GM12878 (cell line): ENCODE measurements at regions not wholly inside any gene's neighbourhood (a gene's known extent, or its start where the extent isn't known, plus 50 kb on each side); places are given as distances from the start of the nearest gene placed in this dataset.

Source experiments
- ATAC-seq: fragments of 200-7000 bp; cut with Tn5 transposase; 3 replicates; pipeline ENCODE4 v1.9.1; 2020; ENCODE audit warnings: mild to moderate bottlenecking, moderate library complexity
- BruUV-seq: library from RNA; stranded (reverse); fragments of 400-500 nt; replicated peaks from 2 replicates; lab custom pipeline; 2021; lab: Mats Ljungman, UMichigan
- CTCF ChIA-PET: fragments of 300-600 bp; sonication (Branson Sonifier 250); formaldehyde crosslinking; extraction: SDS; loops from one replicate; lab custom pipeline; 2021; ENCODE audit warnings: inconsistent platforms; lab: Yijun Ruan, JAX
- POLR2A ChIA-PET: fragments of 350-600 bp; formaldehyde crosslinking; extraction: SDS; loops from one replicate; lab custom pipeline; 2021; ENCODE audit warnings: inconsistent platforms; lab: Charles Lee
- RAD21 ChIA-PET: fragments of 300-600 bp; sonication (Branson Sonifier 250); formaldehyde crosslinking; loops from one replicate; lab custom pipeline; 2023; ENCODE audit warnings: antibody characterized with exemption; ENCODE audit not compliant: unreplicated experiment; lab: Charles Lee
- SMC1A ChIA-PET: fragments of 300-600 bp; sonication (Branson Sonifier 250); formaldehyde crosslinking; loops from one replicate; lab custom pipeline; 2023; ENCODE audit not compliant: unreplicated experiment, uncharacterized antibody; lab: Charles Lee
- DNase-seq: peaks from one replicate; pipeline ENCODE4 v3.0.0-alpha.2; 2011; ENCODE audit warnings: low read depth, low spot score
- FAIRE-seq: peaks from 3 replicates; lab custom pipeline; 2011; peaks lifted over from hg19 to GRCh38; lab: Jason Lieb, UNC
- H2AFZ ChIP-seq: 2 replicates; pipeline ENCODE4 v1.6.0; 2011; ENCODE audit warnings: low read depth, low read length, control low read depth; ENCODE audit not compliant: control insufficient read depth
- H3K27ac ChIP-seq: 2 replicates; pipeline ENCODE4 v1.5.1; 2011; ENCODE audit warnings: control low read depth; ENCODE audit not compliant: control insufficient read depth, insufficient read depth
- H3K27me3 ChIP-seq, 2 experiments: replicated peaks in 1 of 2; 2 replicates each; pipeline versions ENCODE4 v1.6.0 to v1.6.1; 2011; ENCODE audit warnings: low read length in 1 of 2; ENCODE audit not compliant: control insufficient read depth in 2 of 2, insufficient read depth in 2 of 2
- H3K36me3 ChIP-seq, 2 experiments: 2 replicates each; pipeline ENCODE4 v1.5.1; 2011; ENCODE audit warnings: low read length in 1 of 2; ENCODE audit not compliant: control insufficient read depth in 2 of 2, insufficient read depth in 2 of 2
- H3K4me1 ChIP-seq: 2 replicates; pipeline ENCODE4 v1.6.1; 2011; ENCODE audit warnings: mild to moderate bottlenecking, low read length, moderate library complexity, mixed read lengths; ENCODE audit not compliant: control insufficient read depth, insufficient read depth
- H3K4me2 ChIP-seq: 2 replicates; pipeline ENCODE4 v1.6.0; 2011; ENCODE audit warnings: control low read depth; ENCODE audit not compliant: control insufficient read depth, insufficient read depth
- H3K4me3 ChIP-seq: fragments of 200-600 bp; sonication (generic); 2 replicates; pipeline ENCODE4 v1.5.1; 2016
- H3K79me2 ChIP-seq: 2 replicates; pipeline ENCODE4 v1.6.0; 2011; ENCODE audit warnings: low read length; ENCODE audit not compliant: control insufficient read depth, insufficient read depth
- H3K9ac ChIP-seq: 2 replicates; pipeline ENCODE4 v1.8.0; 2011; ENCODE audit warnings: low read length, control low read depth, mixed read lengths; ENCODE audit not compliant: control insufficient read depth, insufficient read depth
- H3K9me3 ChIP-seq: replicated peaks from 3 replicates; pipeline ENCODE4 v1.5.1; 2011; ENCODE audit warnings: mild to moderate bottlenecking, low read length; ENCODE audit not compliant: control insufficient read depth, insufficient read depth
- H4K20me1 ChIP-seq: 2 replicates; pipeline ENCODE4 v1.6.0; 2011; ENCODE audit not compliant: control insufficient read depth, insufficient read depth
- ASH2L ChIP-seq: fragments of 300-600, 200-600 bp; sonication (generic); IDR thresholded peaks from 2 replicates; pipeline ENCODE4 v1.6.1; 2017; ENCODE audit warnings: low read depth, mild to moderate bottlenecking, borderline replicate concordance
- BCL3 ChIP-seq: IDR thresholded peaks from 2 replicates; pipeline ENCODE4 v1.6.1; 2011; ENCODE audit warnings: borderline replicate concordance, low read depth, mild to moderate bottlenecking, moderate library complexity, low read length; ENCODE audit not compliant: insufficient read depth, poor library complexity, severe bottlenecking
- BHLHE40 ChIP-seq, 2 experiments: fragments of 450-650 bp in 1 of 2; IDR thresholded peaks; 2 replicates each; pipeline ENCODE4 v1.6.1; 2011 to 2017; ENCODE audit warnings: low read depth in 2 of 2, borderline replicate concordance in 1 of 2, improper control_type of control experiment in 1 of 2, low read length in 1 of 2, mild to moderate bottlenecking in 1 of 2
- HDAC2 ChIP-seq: fragments of 200-600 bp; sonication (generic); IDR thresholded peaks from 2 replicates; pipeline ENCODE4 v1.6.1; 2017
- KLF5 ChIP-seq: fragments of 450-650 bp; IDR thresholded peaks from 2 replicates; pipeline ENCODE4 v1.6.1; 2014; ENCODE audit warnings: mild to moderate bottlenecking; ENCODE audit not compliant: partially characterized antibody
- MTA2 ChIP-seq: fragments of 450-650 bp; IDR thresholded peaks from 2 replicates; pipeline ENCODE4 v1.6.1; 2016; ENCODE audit warnings: low read depth, mild to moderate bottlenecking, moderate library complexity
- NR2F1 ChIP-seq: fragments of 450-650 bp; conservative IDR thresholded peaks from 2 replicates; pipeline ENCODE4 v1.6.1; 2017; ENCODE audit warnings: mild to moderate bottlenecking
- SMC3 ChIP-seq: IDR thresholded peaks from 2 replicates; pipeline ENCODE4 v1.6.1; 2011; ENCODE audit warnings: low read length, improper control_type of control experiment, borderline replicate concordance
- ZBTB4 ChIP-seq: fragments of 450-650 bp; formaldehyde crosslinking; IDR thresholded peaks from 2 replicates; pipeline ENCODE4 v1.4.0; 2022; ENCODE audit warnings: mild to moderate bottlenecking, moderate library complexity
- ZNF687 ChIP-seq: fragments of 450-650 bp; IDR thresholded peaks from 2 replicates; pipeline ENCODE4 v1.6.1; 2017; ENCODE audit warnings: mild to moderate bottlenecking, moderate library complexity
- WGBS: methylation state at CpG from one replicate; pipeline ENCODE4 v1.1.6; 2016; ENCODE audit warnings: low lambda C conversion rate; ENCODE audit not compliant: insufficient replicate concordance, insufficient coverage; ENCODE audit errors: missing lambda C conversion rate; 5-methylcytosine and 5-hydroxymethylcytosine counted together
- in situ Hi-C: fragments of 300-500 bp; cut with MboI; formaldehyde crosslinking; loops from 9 replicates; pipeline ENCODE4 v1.14.3; 2018; ENCODE audit warnings: mixed read lengths
- intact Hi-C: fragments of 100-400 bp; cut with micrococcal nuclease; formaldehyde crosslinking; loops from one replicate; pipeline ENCODE4 v1.14.2; 2022; ENCODE audit not compliant: unreplicated experiment
- TF ChIP-seq, protein P1 (sequence below): fragments of 450-650 bp; IDR thresholded peaks from 2 replicates; pipeline ENCODE4 v1.6.1; 2018; ENCODE audit warnings: borderline replicate concordance, mild to moderate bottlenecking; ENCODE audit not compliant: partially characterized antibody
- TF ChIP-seq, protein P2 (sequence below): IDR thresholded peaks from 2 replicates; pipeline ENCODE4 v1.6.1; 2012; ENCODE audit warnings: low read depth, low read length, improper control_type of control experiment

- ChIA-PET CTCF (no interaction called here), POLR2A (no interaction called here), RAD21 (no interaction called here), SMC1A (no interaction called here)
- Histone ChIP-seq H2AFZ (no peak overlapping the region), H4K20me1 (no peaks in the 10 kb centered on the region), H3K4me1 (no peaks in the 10 kb centered on the region), H3K27me3 (no peaks in the 10 kb centered on the region; a peak in 2 of 4 replicates), H3K4me3 (no peak overlapping the region), H3K27ac (no peak overlapping the region), H3K9ac (no peak overlapping the region), H3K79me2 (no peaks in the 10 kb centered on the region), H3K9me3 (no peaks in the 10 kb centered on the region), H3K4me2 (no peak overlapping the region), H3K36me3 (no peaks in the 10 kb centered on the region)
- WGBS, result under 1% methylated on average over 7 of the region's 7 CpGs
- FAIRE-seq, result no peak
- in situ Hi-C loops, result no loop called here
- ATAC-seq, result no peak
- intact Hi-C loops, result no loop called here
- BruUV-seq, result no TSS peak
- no peak for DNase-seq
- TF ChIP-seq ASH2L (no peak), ZBTB4 (no peak), HDAC2 (no peak), ZNF687 (no peak), SMC3 (no peak), BHLHE40 (IDR thresholded peaks at IDR 0.05; ENCODE audit: borderline replicate concordance in 1 of 2, low read depth in 2 of 2, low read length in 1 of 2) (no peak), BCL3 (no peak), MTA2 (no peak), NR2F1 (no peak), KLF5 (no peak)
- TF ChIP-seq, protein P1, sequence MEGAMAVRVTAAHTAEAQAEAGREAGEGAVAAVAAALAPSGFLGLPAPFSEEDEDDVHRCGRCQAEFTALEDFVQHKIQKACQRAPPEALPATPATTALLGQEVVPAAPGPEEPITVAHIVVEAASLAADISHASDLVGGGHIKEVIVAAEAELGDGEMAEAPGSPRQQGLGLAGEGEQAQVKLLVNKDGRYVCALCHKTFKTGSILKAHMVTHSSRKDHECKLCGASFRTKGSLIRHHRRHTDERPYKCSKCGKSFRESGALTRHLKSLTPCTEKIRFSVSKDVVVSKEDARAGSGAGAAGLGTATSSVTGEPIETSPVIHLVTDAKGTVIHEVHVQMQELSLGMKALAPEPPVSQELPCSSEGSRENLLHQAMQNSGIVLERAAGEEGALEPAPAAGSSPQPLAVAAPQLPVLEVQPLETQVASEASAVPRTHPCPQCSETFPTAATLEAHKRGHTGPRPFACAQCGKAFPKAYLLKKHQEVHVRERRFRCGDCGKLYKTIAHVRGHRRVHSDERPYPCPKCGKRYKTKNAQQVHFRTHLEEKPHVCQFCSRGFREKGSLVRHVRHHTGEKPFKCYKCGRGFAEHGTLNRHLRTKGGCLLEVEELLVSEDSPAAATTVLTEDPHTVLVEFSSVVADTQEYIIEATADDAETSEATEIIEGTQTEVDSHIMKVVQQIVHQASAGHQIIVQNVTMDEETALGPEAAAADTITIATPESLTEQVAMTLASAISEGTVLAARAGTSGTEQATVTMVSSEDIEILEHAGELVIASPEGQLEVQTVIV, result no peak
- TF ChIP-seq, protein P2, sequence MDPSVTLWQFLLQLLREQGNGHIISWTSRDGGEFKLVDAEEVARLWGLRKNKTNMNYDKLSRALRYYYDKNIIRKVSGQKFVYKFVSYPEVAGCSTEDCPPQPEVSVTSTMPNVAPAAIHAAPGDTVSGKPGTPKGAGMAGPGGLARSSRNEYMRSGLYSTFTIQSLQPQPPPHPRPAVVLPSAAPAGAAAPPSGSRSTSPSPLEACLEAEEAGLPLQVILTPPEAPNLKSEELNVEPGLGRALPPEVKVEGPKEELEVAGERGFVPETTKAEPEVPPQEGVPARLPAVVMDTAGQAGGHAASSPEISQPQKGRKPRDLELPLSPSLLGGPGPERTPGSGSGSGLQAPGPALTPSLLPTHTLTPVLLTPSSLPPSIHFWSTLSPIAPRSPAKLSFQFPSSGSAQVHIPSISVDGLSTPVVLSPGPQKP, result no peak
These were observed 309.1 kb upstream of the C11orf87 start for GRCh38 chr11:109112821-109113280.
